CD14-positive monocyte (primary cell): ENCODE measurements at regions not wholly inside any gene's neighbourhood (a gene's known extent, or its start where the extent isn't known, plus 50 kb on each side); places are given as distances from the start of the nearest gene placed in this dataset.

Source experiments
- DNase-seq, 3 donors: peaks; one replicate each; pipeline ENCODE4 v3.0.0-alpha.2; 2011 to 2022
- H2AFZ ChIP-seq: 2 replicates; pipeline ENCODE4 v1.6.0; 2012; ENCODE audit warnings: mild to moderate bottlenecking, low read depth, low read length, inconsistent platforms; ENCODE audit not compliant: insufficient read depth, poor library complexity, severe bottlenecking
- H3K27ac ChIP-seq, 2 donors: 1 replicate in 1 of 2; 2 replicates in 1 of 2; pipeline ENCODE4 v1.5.1; 2012 to 2013; ENCODE audit warnings: low read length in 2 of 2, control low read depth in 1 of 2, inconsistent platforms in 1 of 2, low read depth in 1 of 2, mild to moderate bottlenecking in 1 of 2
- H3K27me3 ChIP-seq, 2 donors: one replicate each; pipeline versions ENCODE4 v1.6.0 to v1.6.1; 2011 to 2013; ENCODE audit warnings: low read length in 2 of 2; ENCODE audit not compliant: control insufficient read depth in 2 of 2, insufficient read depth in 2 of 2
- H3K36me3 ChIP-seq, 2 donors: replicated peaks in 1 of 2; 1 replicate in 1 of 2; 2 replicates in 1 of 2; pipeline versions ENCODE4 v1.5.1 to v1.6.1; 2012 to 2013; ENCODE audit warnings: low read length in 2 of 2, control low read depth in 1 of 2, inconsistent platforms in 1 of 2, mild to moderate bottlenecking in 1 of 2; ENCODE audit not compliant: insufficient read depth in 2 of 2, control insufficient read depth in 1 of 2
- H3K4me1 ChIP-seq, 2 donors: 1 replicate in 1 of 2; 2 replicates in 1 of 2; pipeline versions ENCODE4 v1.5.1 to v1.6.1; 2012 to 2013; ENCODE audit warnings: low read length in 2 of 2, control low read depth in 1 of 2, inconsistent platforms in 1 of 2, mild to moderate bottlenecking in 1 of 2, moderate library complexity in 1 of 2; ENCODE audit not compliant: insufficient read depth in 2 of 2, control insufficient read depth in 1 of 2
- H3K4me2 ChIP-seq: replicated peaks from 2 replicates; pipeline ENCODE3; 2012; ENCODE audit warnings: low read length, moderate library complexity, mild to moderate bottlenecking; ENCODE audit not compliant: poor library complexity, severe bottlenecking; ENCODE audit errors: extremely low read depth
- H3K4me3 ChIP-seq, 3 experiments: fragments of 200-600 bp in 1 of 3; sonication (generic) in 1 of 3; replicated peaks in 1 of 3; 1 replicate in 2 of 3; 2 replicates in 1 of 3; pipeline ENCODE4 v1.5.1; 2011 to 2013; ENCODE audit warnings: low read length in 3 of 3, mild to moderate bottlenecking in 3 of 3, control low read depth in 2 of 3, low read depth in 2 of 3, inconsistent platforms in 1 of 3, moderate library complexity in 1 of 3
- H3K79me2 ChIP-seq: 2 replicates; pipeline ENCODE4 v1.6.0; 2012; ENCODE audit warnings: mild to moderate bottlenecking, control low read depth, inconsistent platforms, low read length, moderate library complexity; ENCODE audit not compliant: insufficient read depth
- H3K9ac ChIP-seq: 2 replicates; pipeline ENCODE4 v1.6.0; 2017; ENCODE audit warnings: low read length, mild to moderate bottlenecking; ENCODE audit not compliant: insufficient read depth, poor library complexity, severe bottlenecking
- H3K9me3 ChIP-seq, 2 donors: replicated peaks in 1 of 2; 1 replicate in 1 of 2; 2 replicates in 1 of 2; pipeline versions ENCODE4 v1.5.1 to v1.6.1; 2012 to 2013; ENCODE audit warnings: low read length in 2 of 2, control low read depth in 1 of 2; ENCODE audit not compliant: control insufficient read depth in 1 of 2, insufficient read depth in 1 of 2
- H4K20me1 ChIP-seq: 2 replicates; pipeline ENCODE4 v1.6.0; 2012; ENCODE audit warnings: mild to moderate bottlenecking, low read length, control low read depth, moderate library complexity; ENCODE audit not compliant: insufficient read depth
- H3K27ac Mint-ChIP-seq, 7 donors: one replicate each; pipeline ENCODE4 v1.8.0; 2020; ENCODE audit warnings: mild to moderate bottlenecking in 7 of 7, mixed read lengths in 7 of 7, moderate library complexity in 6 of 7, inconsistent platforms in 2 of 7
- H3K27me3 Mint-ChIP-seq, 3 donors: one replicate each; pipeline ENCODE4 v1.8.0; 2021 to 2022; ENCODE audit warnings: low read depth in 3 of 3, mild to moderate bottlenecking in 3 of 3, mixed read lengths in 3 of 3, moderate library complexity in 3 of 3, inconsistent platforms in 1 of 3
- H3K36me3 Mint-ChIP-seq, 2 donors: one replicate each; pipeline ENCODE4 v1.8.0; 2020; ENCODE audit warnings: mixed read lengths in 2 of 2, inconsistent platforms in 1 of 2, mild to moderate bottlenecking in 1 of 2
- H3K4me1 Mint-ChIP-seq: one replicate; pipeline ENCODE4 v1.8.0; 2020; ENCODE audit warnings: mild to moderate bottlenecking, mixed read lengths
- H3K4me3 Mint-ChIP-seq, 2 donors: one replicate each; pipeline ENCODE4 v1.8.0; 2020; ENCODE audit warnings: mild to moderate bottlenecking in 2 of 2, mixed read lengths in 2 of 2, moderate library complexity in 1 of 2
- H3K9me3 Mint-ChIP-seq, 7 donors: one replicate each; pipeline ENCODE4 v1.8.0; 2020 to 2022; ENCODE audit warnings: mixed read lengths in 7 of 7, mild to moderate bottlenecking in 6 of 7, moderate library complexity in 6 of 7, inconsistent platforms in 2 of 7
- WGBS: methylation state at CpG from one replicate; pipeline ENCODE4 v1.1.5; 2013; ENCODE audit warnings: missing lambda C conversion rate; ENCODE audit not compliant: insufficient coverage; 5-methylcytosine and 5-hydroxymethylcytosine counted together
- intact Hi-C, 2 donors: fragments of 100-400 bp; cut with micrococcal nuclease; formaldehyde crosslinking; loops; one replicate each; pipeline versions ENCODE4 v1.15.0 to v1.15.1; 2023
- TF ChIP-seq, protein P1 (sequence below): fragments of 200-600 bp; IDR thresholded peaks from one replicate; pipeline ENCODE4 v1.8.0; 2022; ENCODE audit warnings: antibody characterized with exemption, mild to moderate bottlenecking

DNA sequence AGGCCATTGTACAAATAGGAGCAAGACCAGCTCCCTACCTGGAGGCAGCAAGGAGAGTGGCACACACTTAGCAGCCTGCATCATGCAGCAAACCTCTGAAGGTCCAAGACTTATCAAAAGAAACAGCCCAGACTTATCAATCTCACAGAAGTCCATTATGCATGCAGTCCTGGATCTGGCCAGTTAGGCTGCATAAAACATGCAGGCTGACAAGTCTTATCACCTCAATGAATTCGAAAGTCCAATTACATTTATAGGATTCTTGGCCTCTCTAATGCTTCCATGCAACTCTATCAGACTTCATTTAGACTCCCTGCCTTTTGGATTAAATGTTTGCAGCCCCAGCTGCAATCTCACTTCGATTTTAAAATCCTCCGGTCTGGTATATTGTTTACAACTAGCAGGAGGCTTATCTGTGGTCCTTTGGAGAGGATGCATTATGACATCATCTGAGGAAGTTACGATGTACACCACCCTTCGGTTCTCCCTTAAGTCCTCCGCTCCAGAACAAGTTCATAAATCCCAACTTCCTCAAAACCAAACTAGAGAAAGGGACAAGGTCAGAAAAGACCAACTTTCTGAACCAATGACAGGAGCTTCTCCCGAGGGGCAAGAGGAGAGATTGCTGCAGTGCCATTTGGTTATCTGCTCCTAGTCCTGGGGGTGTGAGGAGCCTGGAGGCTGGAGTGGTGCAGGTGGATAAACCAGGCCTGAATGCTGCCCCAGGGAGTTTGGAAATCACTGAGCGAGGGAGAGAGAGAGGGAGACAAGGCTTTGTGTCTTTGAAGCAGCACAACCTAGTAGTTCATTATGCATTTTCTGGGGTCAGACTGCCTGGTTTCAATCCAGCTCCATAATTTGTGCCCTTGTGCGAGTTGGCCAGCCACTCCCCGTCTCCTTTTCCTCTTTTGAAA lies 313.9 kb downstream of the TLE1 start:
- Mint-ChIP-seq H3K27ac (no peak overlapping the region), H3K4me1 (peaks cover 7% of the 10 kb centered on the region), H3K4me3 (no peak overlapping the region), H3K27me3 (no peaks in the 10 kb centered on the region), H3K36me3 (no peaks in the 10 kb centered on the region), H3K9me3 (peaks cover 0 to 5% (median 3%) of the 10 kb centered on the region in 7 donors)
- H3K27me3 ChIP-seq = no peaks in the 10 kb centered on the region
- 72% methylated on average over 4 of the region's 10 CpGs for WGBS
- no peak overlapping the region for H3K4me3 ChIP-seq
- intact Hi-C loops = no loop called here
- H4K20me1 ChIP-seq = no peaks in the 10 kb centered on the region
- H2AFZ ChIP-seq = no peak overlapping the region
- no peaks in the 10 kb centered on the region for H3K36me3 ChIP-seq
- peaks cover 0 to 9% of the 10 kb centered on the region in 2 donors for H3K4me1 ChIP-seq
- H3K9ac ChIP-seq = no peak overlapping the region
- no peaks in the 10 kb centered on the region for H3K79me2 ChIP-seq
- peak in 1 of 3 donors; percentile 48 for DNase-seq
- H3K9me3 ChIP-seq = no peaks in the 10 kb centered on the region
- TF ChIP-seq, protein P1, sequence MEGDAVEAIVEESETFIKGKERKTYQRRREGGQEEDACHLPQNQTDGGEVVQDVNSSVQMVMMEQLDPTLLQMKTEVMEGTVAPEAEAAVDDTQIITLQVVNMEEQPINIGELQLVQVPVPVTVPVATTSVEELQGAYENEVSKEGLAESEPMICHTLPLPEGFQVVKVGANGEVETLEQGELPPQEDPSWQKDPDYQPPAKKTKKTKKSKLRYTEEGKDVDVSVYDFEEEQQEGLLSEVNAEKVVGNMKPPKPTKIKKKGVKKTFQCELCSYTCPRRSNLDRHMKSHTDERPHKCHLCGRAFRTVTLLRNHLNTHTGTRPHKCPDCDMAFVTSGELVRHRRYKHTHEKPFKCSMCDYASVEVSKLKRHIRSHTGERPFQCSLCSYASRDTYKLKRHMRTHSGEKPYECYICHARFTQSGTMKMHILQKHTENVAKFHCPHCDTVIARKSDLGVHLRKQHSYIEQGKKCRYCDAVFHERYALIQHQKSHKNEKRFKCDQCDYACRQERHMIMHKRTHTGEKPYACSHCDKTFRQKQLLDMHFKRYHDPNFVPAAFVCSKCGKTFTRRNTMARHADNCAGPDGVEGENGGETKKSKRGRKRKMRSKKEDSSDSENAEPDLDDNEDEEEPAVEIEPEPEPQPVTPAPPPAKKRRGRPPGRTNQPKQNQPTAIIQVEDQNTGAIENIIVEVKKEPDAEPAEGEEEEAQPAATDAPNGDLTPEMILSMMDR = no peak
- no peak overlapping the region for H3K4me2 ChIP-seq
- no peak overlapping the region for H3K27ac ChIP-seq

DNA sequence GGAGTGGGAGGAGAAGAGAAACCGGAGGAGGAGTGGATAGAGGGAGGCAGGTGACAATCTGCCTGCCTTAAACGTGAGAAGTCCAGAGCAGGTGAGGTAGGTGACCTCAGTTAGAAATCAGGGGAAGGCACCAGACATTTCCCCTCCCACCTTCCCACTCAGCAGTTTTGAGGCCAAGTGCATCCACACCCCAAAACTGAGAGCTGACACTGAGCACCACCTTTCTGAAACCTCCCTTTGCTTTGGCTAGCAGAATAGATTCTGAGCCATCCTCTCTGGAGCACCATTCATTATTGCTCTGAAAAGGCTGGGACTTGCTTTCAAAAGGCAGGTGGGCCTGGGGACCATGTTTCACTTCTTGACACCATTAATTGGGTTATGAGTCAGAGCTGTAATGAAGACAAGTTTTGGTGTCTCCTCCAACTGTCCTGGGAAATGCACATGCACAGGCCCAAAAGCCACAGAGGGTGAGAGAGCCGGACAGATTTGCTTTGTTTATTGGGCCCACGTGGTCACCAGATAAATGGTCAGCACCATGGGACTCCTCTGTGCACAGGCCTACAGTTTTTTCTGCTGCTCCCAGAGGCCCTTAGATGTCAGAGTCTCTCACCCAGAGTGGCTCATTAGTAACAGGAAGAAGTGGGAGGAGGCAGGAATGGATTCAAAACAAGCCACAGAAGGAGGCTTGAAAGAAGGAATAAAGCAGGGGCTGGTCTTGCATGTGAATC lies 314.7 kb downstream of the TLE1 start:
- TF ChIP-seq, protein P1 = no peak
- Histone ChIP-seq H3K4me1 (peaks cover 0 to 9% of the 10 kb centered on the region in 2 donors), H3K9ac (no peak overlapping the region), H3K36me3 (no peaks in the 10 kb centered on the region), H2AFZ (no peak overlapping the region), H4K20me1 (no peaks in the 10 kb centered on the region), H3K79me2 (no peaks in the 10 kb centered on the region), H3K27me3 (no peaks in the 10 kb centered on the region), H3K9me3 (no peaks in the 10 kb centered on the region), H3K4me2 (no peak overlapping the region), H3K27ac (no peak overlapping the region), H3K4me3 (no peak overlapping the region)
- WGBS = 87% methylated on average over 2 of the region's 4 CpGs
- intact Hi-C loops = no loop called here
- Mint-ChIP-seq H3K9me3 (peaks cover 0 to 5% (median 3%) of the 10 kb centered on the region in 7 donors), H3K27ac (no peak overlapping the region), H3K4me1 (peaks cover 7% of the 10 kb centered on the region), H3K4me3 (no peak overlapping the region), H3K27me3 (no peaks in the 10 kb centered on the region), H3K36me3 (no peaks in the 10 kb centered on the region)
- no peak for DNase-seq
